CD14-positive monocyte (primary cell): ENCODE measurements at regions not wholly inside any gene's neighbourhood (a gene's known extent, or its start where the extent isn't known, plus 50 kb on each side); places are given as distances from the start of the nearest gene placed in this dataset.

Experiments
- DNase-seq, 3 donors: peaks; one replicate each; pipeline ENCODE4 v3.0.0-alpha.2; 2011 to 2022
- H2AFZ ChIP-seq: 2 replicates; pipeline ENCODE4 v1.6.0; 2012; ENCODE audit warnings: mild to moderate bottlenecking, low read depth, low read length, inconsistent platforms; ENCODE audit not compliant: insufficient read depth, poor library complexity, severe bottlenecking
- H3K27ac ChIP-seq, 2 donors: 1 replicate in 1 of 2; 2 replicates in 1 of 2; pipeline ENCODE4 v1.5.1; 2012 to 2013; ENCODE audit warnings: low read length in 2 of 2, control low read depth in 1 of 2, inconsistent platforms in 1 of 2, low read depth in 1 of 2, mild to moderate bottlenecking in 1 of 2
- H3K27me3 ChIP-seq, 2 donors: one replicate each; pipeline versions ENCODE4 v1.6.0 to v1.6.1; 2011 to 2013; ENCODE audit warnings: low read length in 2 of 2; ENCODE audit not compliant: control insufficient read depth in 2 of 2, insufficient read depth in 2 of 2
- H3K36me3 ChIP-seq, 2 donors: replicated peaks in 1 of 2; 1 replicate in 1 of 2; 2 replicates in 1 of 2; pipeline versions ENCODE4 v1.5.1 to v1.6.1; 2012 to 2013; ENCODE audit warnings: low read length in 2 of 2, control low read depth in 1 of 2, inconsistent platforms in 1 of 2, mild to moderate bottlenecking in 1 of 2; ENCODE audit not compliant: insufficient read depth in 2 of 2, control insufficient read depth in 1 of 2
- H3K4me1 ChIP-seq, 2 donors: 1 replicate in 1 of 2; 2 replicates in 1 of 2; pipeline versions ENCODE4 v1.5.1 to v1.6.1; 2012 to 2013; ENCODE audit warnings: low read length in 2 of 2, control low read depth in 1 of 2, inconsistent platforms in 1 of 2, mild to moderate bottlenecking in 1 of 2, moderate library complexity in 1 of 2; ENCODE audit not compliant: insufficient read depth in 2 of 2, control insufficient read depth in 1 of 2
- H3K4me2 ChIP-seq: replicated peaks from 2 replicates; pipeline ENCODE3; 2012; ENCODE audit warnings: low read length, moderate library complexity, mild to moderate bottlenecking; ENCODE audit not compliant: poor library complexity, severe bottlenecking; ENCODE audit errors: extremely low read depth
- H3K4me3 ChIP-seq, 3 experiments: fragments of 200-600 bp in 1 of 3; sonication (generic) in 1 of 3; replicated peaks in 1 of 3; 1 replicate in 2 of 3; 2 replicates in 1 of 3; pipeline ENCODE4 v1.5.1; 2011 to 2013; ENCODE audit warnings: low read length in 3 of 3, mild to moderate bottlenecking in 3 of 3, control low read depth in 2 of 3, low read depth in 2 of 3, inconsistent platforms in 1 of 3, moderate library complexity in 1 of 3
- H3K79me2 ChIP-seq: 2 replicates; pipeline ENCODE4 v1.6.0; 2012; ENCODE audit warnings: mild to moderate bottlenecking, control low read depth, inconsistent platforms, low read length, moderate library complexity; ENCODE audit not compliant: insufficient read depth
- H3K9ac ChIP-seq: 2 replicates; pipeline ENCODE4 v1.6.0; 2017; ENCODE audit warnings: low read length, mild to moderate bottlenecking; ENCODE audit not compliant: insufficient read depth, poor library complexity, severe bottlenecking
- H3K9me3 ChIP-seq, 2 donors: replicated peaks in 1 of 2; 1 replicate in 1 of 2; 2 replicates in 1 of 2; pipeline versions ENCODE4 v1.5.1 to v1.6.1; 2012 to 2013; ENCODE audit warnings: low read length in 2 of 2, control low read depth in 1 of 2; ENCODE audit not compliant: control insufficient read depth in 1 of 2, insufficient read depth in 1 of 2
- H4K20me1 ChIP-seq: 2 replicates; pipeline ENCODE4 v1.6.0; 2012; ENCODE audit warnings: mild to moderate bottlenecking, low read length, control low read depth, moderate library complexity; ENCODE audit not compliant: insufficient read depth
- H3K27ac Mint-ChIP-seq, 7 donors: one replicate each; pipeline ENCODE4 v1.8.0; 2020; ENCODE audit warnings: mild to moderate bottlenecking in 7 of 7, mixed read lengths in 7 of 7, moderate library complexity in 6 of 7, inconsistent platforms in 2 of 7
- H3K27me3 Mint-ChIP-seq, 3 donors: one replicate each; pipeline ENCODE4 v1.8.0; 2021 to 2022; ENCODE audit warnings: low read depth in 3 of 3, mild to moderate bottlenecking in 3 of 3, mixed read lengths in 3 of 3, moderate library complexity in 3 of 3, inconsistent platforms in 1 of 3
- H3K36me3 Mint-ChIP-seq, 2 donors: one replicate each; pipeline ENCODE4 v1.8.0; 2020; ENCODE audit warnings: mixed read lengths in 2 of 2, inconsistent platforms in 1 of 2, mild to moderate bottlenecking in 1 of 2
- H3K4me1 Mint-ChIP-seq: one replicate; pipeline ENCODE4 v1.8.0; 2020; ENCODE audit warnings: mild to moderate bottlenecking, mixed read lengths
- H3K4me3 Mint-ChIP-seq, 2 donors: one replicate each; pipeline ENCODE4 v1.8.0; 2020; ENCODE audit warnings: mild to moderate bottlenecking in 2 of 2, mixed read lengths in 2 of 2, moderate library complexity in 1 of 2
- H3K9me3 Mint-ChIP-seq, 7 donors: one replicate each; pipeline ENCODE4 v1.8.0; 2020 to 2022; ENCODE audit warnings: mixed read lengths in 7 of 7, mild to moderate bottlenecking in 6 of 7, moderate library complexity in 6 of 7, inconsistent platforms in 2 of 7
- whole genome bisulfite sequencing: methylation state at CpG from one replicate; pipeline ENCODE4 v1.1.5; 2013; ENCODE audit warnings: missing lambda C conversion rate; ENCODE audit not compliant: insufficient coverage; 5-methylcytosine and 5-hydroxymethylcytosine counted together
- intact Hi-C, 2 donors: fragments of 100-400 bp; cut with micrococcal nuclease; formaldehyde crosslinking; loops; one replicate each; pipeline versions ENCODE4 v1.15.0 to v1.15.1; 2023
- TF ChIP-seq, protein P1 (sequence below): fragments of 200-600 bp; IDR thresholded peaks from one replicate; pipeline ENCODE4 v1.8.0; 2022; ENCODE audit warnings: antibody characterized with exemption, mild to moderate bottlenecking

DNA sequence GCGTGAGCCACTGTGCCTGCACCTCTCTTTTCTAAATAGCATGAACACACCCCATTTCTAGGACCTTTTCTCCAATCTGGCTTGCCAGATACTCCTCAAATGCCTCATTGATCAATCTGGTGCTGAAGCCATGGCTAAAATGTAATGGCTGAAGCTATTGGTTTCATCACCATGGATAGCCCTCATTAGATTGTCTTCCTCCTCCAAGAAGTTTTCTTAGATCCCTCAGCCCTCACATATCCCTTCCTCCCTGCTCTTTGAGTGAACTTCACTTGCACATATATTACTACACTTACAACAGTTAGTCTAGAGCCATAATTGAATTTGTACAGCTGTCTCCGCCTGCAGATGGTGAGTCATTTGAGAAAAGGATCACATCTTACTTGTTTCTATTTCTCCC, 77.9 kb upstream of the TOX3 start:
- Histone ChIP-seq H3K9ac (no peak overlapping the region), H3K4me2 (no peak overlapping the region), H3K4me1 (no peaks in the 10 kb centered on the region), H3K9me3 (peaks cover 4 to 5% of the 10 kb centered on the region in 2 donors), H3K27me3 (no peaks in the 10 kb centered on the region), H2AFZ (no peak overlapping the region), H3K27ac (no peak overlapping the region), H4K20me1 (no peaks in the 10 kb centered on the region), H3K36me3 (no peaks in the 10 kb centered on the region), H3K4me3 (no peak overlapping the region), H3K79me2 (no peaks in the 10 kb centered on the region)
- Mint-ChIP-seq H3K36me3 (no peaks in the 10 kb centered on the region), H3K27ac (no peak overlapping the region), H3K4me1 (no peaks in the 10 kb centered on the region), H3K9me3 (peaks cover 0 to 15% (median 6%) of the 10 kb centered on the region in 7 donors), H3K27me3 (no peaks in the 10 kb centered on the region), H3K4me3 (no peak overlapping the region)
- TF ChIP-seq, protein P1, sequence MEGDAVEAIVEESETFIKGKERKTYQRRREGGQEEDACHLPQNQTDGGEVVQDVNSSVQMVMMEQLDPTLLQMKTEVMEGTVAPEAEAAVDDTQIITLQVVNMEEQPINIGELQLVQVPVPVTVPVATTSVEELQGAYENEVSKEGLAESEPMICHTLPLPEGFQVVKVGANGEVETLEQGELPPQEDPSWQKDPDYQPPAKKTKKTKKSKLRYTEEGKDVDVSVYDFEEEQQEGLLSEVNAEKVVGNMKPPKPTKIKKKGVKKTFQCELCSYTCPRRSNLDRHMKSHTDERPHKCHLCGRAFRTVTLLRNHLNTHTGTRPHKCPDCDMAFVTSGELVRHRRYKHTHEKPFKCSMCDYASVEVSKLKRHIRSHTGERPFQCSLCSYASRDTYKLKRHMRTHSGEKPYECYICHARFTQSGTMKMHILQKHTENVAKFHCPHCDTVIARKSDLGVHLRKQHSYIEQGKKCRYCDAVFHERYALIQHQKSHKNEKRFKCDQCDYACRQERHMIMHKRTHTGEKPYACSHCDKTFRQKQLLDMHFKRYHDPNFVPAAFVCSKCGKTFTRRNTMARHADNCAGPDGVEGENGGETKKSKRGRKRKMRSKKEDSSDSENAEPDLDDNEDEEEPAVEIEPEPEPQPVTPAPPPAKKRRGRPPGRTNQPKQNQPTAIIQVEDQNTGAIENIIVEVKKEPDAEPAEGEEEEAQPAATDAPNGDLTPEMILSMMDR = no peak
- DNase-seq = no peak
- intact Hi-C loops = no loop called here
- WGBS = 82% methylated on average over 1 of the region's 2 CpGs

DNA sequence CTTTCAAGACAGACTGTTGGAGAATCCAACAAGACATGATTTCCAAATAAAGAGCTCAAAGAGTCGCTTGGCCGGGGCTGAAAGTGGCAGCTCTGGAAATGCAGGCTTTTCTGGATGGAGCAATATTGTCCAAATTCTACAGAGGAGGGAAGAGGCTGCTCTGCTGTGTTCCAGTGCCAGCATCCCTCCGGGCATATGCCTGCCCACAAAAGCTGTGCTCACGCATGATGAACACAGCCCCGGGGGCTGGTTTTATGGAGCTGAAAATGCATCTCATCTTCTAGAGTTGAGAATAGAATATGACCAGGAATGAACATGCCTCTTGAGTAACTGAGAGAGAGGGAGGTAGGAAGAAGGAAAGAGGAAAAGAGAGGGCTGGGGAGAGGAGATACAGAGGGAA, 74.7 kb upstream of the TOX3 start:
- Histone ChIP-seq H3K4me2 (no peak overlapping the region), H3K79me2 (no peaks in the 10 kb centered on the region), H3K36me3 (no peaks in the 10 kb centered on the region), H3K27ac (no peak overlapping the region), H4K20me1 (no peaks in the 10 kb centered on the region), H3K4me1 (no peaks in the 10 kb centered on the region), H3K9me3 (no peaks in the 10 kb centered on the region), H3K27me3 (no peaks in the 10 kb centered on the region), H2AFZ (no peak overlapping the region), H3K4me3 (no peak overlapping the region), H3K9ac (no peak overlapping the region)
- TF ChIP-seq, protein P1 = no peak
- Mint-ChIP-seq H3K27ac (peak overlapping the region in 1 of 7 donors; percentile 26), H3K4me3 (no peak overlapping the region), H3K36me3 (no peaks in the 10 kb centered on the region), H3K4me1 (no peaks in the 10 kb centered on the region), H3K9me3 (peaks cover 0 to 8% (median 0%) of the 10 kb centered on the region in 7 donors), H3K27me3 (peaks cover 0 to 4% (median 1%) of the 10 kb centered on the region in 3 donors)
- DNase-seq = no peak
- 94% methylated on average over 5 of the region's 5 CpGs for WGBS
- intact Hi-C loops = no loop called here
